ENCODE measurements at regions not wholly inside any gene's neighbourhood (a gene's known extent, or its start where the extent isn't known, plus 50 kb on each side); places are given as distances from the start of the nearest gene placed in this dataset.

- TF ChIP-seq EZH2 (IDR thresholded peaks at IDR 0.05; ENCODE audit: borderline replicate concordance, low read length): no peak
- TF ChIP-seq, protein P1, sequence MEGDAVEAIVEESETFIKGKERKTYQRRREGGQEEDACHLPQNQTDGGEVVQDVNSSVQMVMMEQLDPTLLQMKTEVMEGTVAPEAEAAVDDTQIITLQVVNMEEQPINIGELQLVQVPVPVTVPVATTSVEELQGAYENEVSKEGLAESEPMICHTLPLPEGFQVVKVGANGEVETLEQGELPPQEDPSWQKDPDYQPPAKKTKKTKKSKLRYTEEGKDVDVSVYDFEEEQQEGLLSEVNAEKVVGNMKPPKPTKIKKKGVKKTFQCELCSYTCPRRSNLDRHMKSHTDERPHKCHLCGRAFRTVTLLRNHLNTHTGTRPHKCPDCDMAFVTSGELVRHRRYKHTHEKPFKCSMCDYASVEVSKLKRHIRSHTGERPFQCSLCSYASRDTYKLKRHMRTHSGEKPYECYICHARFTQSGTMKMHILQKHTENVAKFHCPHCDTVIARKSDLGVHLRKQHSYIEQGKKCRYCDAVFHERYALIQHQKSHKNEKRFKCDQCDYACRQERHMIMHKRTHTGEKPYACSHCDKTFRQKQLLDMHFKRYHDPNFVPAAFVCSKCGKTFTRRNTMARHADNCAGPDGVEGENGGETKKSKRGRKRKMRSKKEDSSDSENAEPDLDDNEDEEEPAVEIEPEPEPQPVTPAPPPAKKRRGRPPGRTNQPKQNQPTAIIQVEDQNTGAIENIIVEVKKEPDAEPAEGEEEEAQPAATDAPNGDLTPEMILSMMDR (IDR thresholded peaks at IDR 0.05; ENCODE audit: low read length): no peak
Measured at GRCh38 chr5:162806195-162806594, 631.2 kb upstream of the CCNG1 start.

All from OCI-LY1 (cell line).